ENCODE measurements at regions not wholly inside any gene's neighbourhood (a gene's known extent, or its start where the extent isn't known, plus 50 kb on each side); places are given as distances from the start of the nearest gene placed in this dataset.

- 88 to 92% (median 90%) methylated on average over 1 of the region's 1 CpG for WGBS, 5 donors
These were observed 137.9 kb downstream of the METTL4 start for GRCh38 chr18:2433366-2433765.

GRCh38 chr18:2441544-2441943 is 129.8 kb downstream of the METTL4 start:
- Histone ChIP-seq H3K36me3 (no peaks in the 10 kb centered on the region), H3K27me3 (no peaks in the 10 kb centered on the region), H3K27ac (no peak overlapping the region), H3K4me1 (no peaks in the 10 kb centered on the region), H3K4me3 (no peak overlapping the region), H3K9me3 (peaks cover 0 to 3% (median 0%) of the 10 kb centered on the region in 4 donors)
- DNase-seq = no peak
- whole genome bisulfite sequencing, 5 donors = 71 to 98% (median 90%) methylated on average over 2 of the region's 2 CpGs
- TF ChIP-seq CTCF (IDR thresholded peaks at IDR 0.05) (no peak), POLR2AphosphoS5 (IDR thresholded peaks at IDR 0.05) (no peak), EP300 (IDR thresholded peaks at IDR 0.05) (no peak), POLR2A (IDR thresholded peaks at IDR 0.05) (no peak)
- intact Hi-C loops (cut with DNase I; ENCODE audit: low total_unique reads) = no loop called here

More at GRCh38 chr18:2433366-2433765, 137.9 kb downstream of the METTL4 start:
- TF ChIP-seq POLR2A (IDR thresholded peaks at IDR 0.05) = no peak
- TF ChIP-seq EP300 (IDR thresholded peaks at IDR 0.05) = no peak
- TF ChIP-seq POLR2AphosphoS5 (IDR thresholded peaks at IDR 0.05) = no peak
- TF ChIP-seq CTCF (IDR thresholded peaks at IDR 0.05) = no peak
- H3K36me3 ChIP-seq = no peaks in the 10 kb centered on the region
- H3K27ac ChIP-seq = no peak overlapping the region
- H3K4me1 ChIP-seq = no peaks in the 10 kb centered on the region
- H3K4me3 ChIP-seq = no peak overlapping the region
- DNase-seq = no peak
- no peaks in the 10 kb centered on the region for H3K27me3 ChIP-seq
- intact Hi-C loops (cut with DNase I; ENCODE audit: low total_unique reads) = no loop called here
- H3K9me3 ChIP-seq = peaks cover 6 to 19% (median 11%) of the 10 kb centered on the region in 4 donors

- no peak for DNase-seq
- no peak overlapping the region for H3K27ac ChIP-seq
- H3K4me1 ChIP-seq = no peaks in the 10 kb centered on the region
- no peaks in the 10 kb centered on the region for H3K27me3 ChIP-seq
- no peak for TF ChIP-seq POLR2AphosphoS5 (IDR thresholded peaks at IDR 0.05)
- no peak for TF ChIP-seq POLR2A (IDR thresholded peaks at IDR 0.05)
- no peak for TF ChIP-seq EP300 (IDR thresholded peaks at IDR 0.05)
- no peak for TF ChIP-seq CTCF (IDR thresholded peaks at IDR 0.05)
- 41 to 66% (median 59%) methylated on average over 3 of the region's 3 CpGs for WGBS, 5 donors
- H3K9me3 ChIP-seq = peaks cover 0 to 3% (median 0%) of the 10 kb centered on the region in 4 donors
- H3K4me3 ChIP-seq = no peak overlapping the region
- intact Hi-C loops (cut with DNase I; ENCODE audit: low total_unique reads) = no loop called here
- no peaks in the 10 kb centered on the region for H3K36me3 ChIP-seq
These were observed 129.3 kb downstream of the METTL4 start for GRCh38 chr18:2442006-2442405.

GRCh38 chr18:2442726-2443275 is 128.5 kb downstream of the METTL4 start:
- H3K4me3 ChIP-seq = no peak overlapping the region
- 74 to 82% (median 78%) methylated on average over 4 of the region's 4 CpGs for WGBS, 5 donors
- intact Hi-C loops (cut with DNase I; ENCODE audit: low total_unique reads) = no loop called here
- H3K27me3 ChIP-seq = no peaks in the 10 kb centered on the region
- H3K4me1 ChIP-seq = no peaks in the 10 kb centered on the region
- peaks cover 0 to 3% (median 0%) of the 10 kb centered on the region in 4 donors for H3K9me3 ChIP-seq
- H3K27ac ChIP-seq = no peak overlapping the region
- TF ChIP-seq POLR2AphosphoS5 (IDR thresholded peaks at IDR 0.05) = no peak
- no peak for DNase-seq
- H3K36me3 ChIP-seq = no peaks in the 10 kb centered on the region

GRCh38 chr18:2444201-2444875 is 127.0 kb downstream of the METTL4 start:
- 44 to 50% (median 46%) methylated on average over 5 of the region's 5 CpGs for WGBS, 5 donors
- H3K27me3 ChIP-seq = no peaks in the 10 kb centered on the region
- TF ChIP-seq CTCF (IDR thresholded peaks at IDR 0.05) = no peak
- TF ChIP-seq POLR2AphosphoS5 (IDR thresholded peaks at IDR 0.05) = no peak
- no peak for TF ChIP-seq POLR2A (IDR thresholded peaks at IDR 0.05)
- no peak for TF ChIP-seq EP300 (IDR thresholded peaks at IDR 0.05)

More at GRCh38 chr18:2444201-2444875, 127.0 kb downstream of the METTL4 start:
- intact Hi-C loops (cut with DNase I; ENCODE audit: low total_unique reads) = no loop called here
- Histone ChIP-seq H3K9me3 (peaks cover 0 to 3% (median 0%) of the 10 kb centered on the region in 4 donors), H3K36me3 (no peaks in the 10 kb centered on the region), H3K27ac (no peak overlapping the region), H3K4me1 (no peaks in the 10 kb centered on the region), H3K4me3 (no peak overlapping the region)
- DNase-seq = no peak

Measured in stomach (tissue), 8 donors.